Natural killer cell (primary cell): ENCODE measurements at regions not wholly inside any gene's neighbourhood (a gene's known extent, or its start where the extent isn't known, plus 50 kb on each side); places are given as distances from the start of the nearest gene placed in this dataset.

Source experiments
- ATAC-seq, 3 donors: fragments of 150-1000 bp in 2 of 3; fragments of 200-7000 bp in 1 of 3; cut with Tn5 transposase; 1 replicate in 1 of 3; 2 replicates in 2 of 3; pipeline ENCODE4 v1.10.0; 2021; ENCODE audit warnings: mild to moderate bottlenecking in 2 of 3, moderate library complexity in 2 of 3
- DNase-seq, 2 donors: peaks; one replicate each; pipeline versions ENCODE4 v3.0.0 to v3.0.0-alpha.2; 2013 to 2021; ENCODE audit warnings: mixed read lengths in 1 of 2
- H3K27ac ChIP-seq: one replicate; pipeline ENCODE4 v1.5.1; 2013; ENCODE audit warnings: mild to moderate bottlenecking, low read length
- H3K27me3 ChIP-seq: one replicate; pipeline ENCODE4 v1.6.1; 2013; ENCODE audit warnings: low read length; ENCODE audit not compliant: control insufficient read depth, insufficient read depth
- H3K36me3 ChIP-seq: one replicate; pipeline ENCODE4 v1.6.1; 2013; ENCODE audit warnings: low read length; ENCODE audit not compliant: control insufficient read depth, insufficient read depth
- H3K4me1 ChIP-seq: one replicate; pipeline ENCODE4 v1.6.1; 2013; ENCODE audit warnings: low read length; ENCODE audit not compliant: control insufficient read depth, insufficient read depth
- H3K4me3 ChIP-seq: one replicate; pipeline ENCODE4 v1.5.1; 2013; ENCODE audit warnings: low read length
- H3K9me3 ChIP-seq: one replicate; pipeline ENCODE4 v1.6.1; 2013; ENCODE audit warnings: low read length; ENCODE audit not compliant: control insufficient read depth, insufficient read depth
- H3K27ac Mint-ChIP-seq, 2 donors: one replicate each; pipeline ENCODE4 v1.8.0; 2022; ENCODE audit warnings: mild to moderate bottlenecking in 2 of 2, mixed read lengths in 2 of 2, moderate library complexity in 1 of 2
- H3K27me3 Mint-ChIP-seq, 2 donors: one replicate each; pipeline ENCODE4 v1.8.0; 2022; ENCODE audit warnings: low read depth in 2 of 2, mixed read lengths in 2 of 2
- H3K36me3 Mint-ChIP-seq: one replicate; pipeline ENCODE4 v1.8.0; 2022; ENCODE audit warnings: mixed read lengths
- H3K4me1 Mint-ChIP-seq, 2 donors: one replicate each; pipeline ENCODE4 v1.8.0; 2022; ENCODE audit warnings: mixed read lengths in 2 of 2
- H3K4me3 Mint-ChIP-seq: one replicate; pipeline ENCODE4 v1.8.0; 2022; ENCODE audit warnings: mild to moderate bottlenecking, moderate library complexity, mixed read lengths
- H3K9me3 Mint-ChIP-seq, 2 donors: one replicate each; pipeline ENCODE4 v1.8.0; 2022; ENCODE audit warnings: mixed read lengths in 2 of 2
- WGBS: methylation state at CpG from one replicate; pipeline ENCODE4 v1.1.7; 2013; ENCODE audit warnings: missing lambda C conversion rate; ENCODE audit not compliant: insufficient coverage; 5-methylcytosine and 5-hydroxymethylcytosine counted together
- intact Hi-C: fragments of 100-400 bp; cut with micrococcal nuclease; formaldehyde crosslinking; loops from one replicate; pipeline ENCODE4 v1.14.2; 2022
- TF ChIP-seq, protein P1 (sequence below): fragments of 200-600 bp; IDR thresholded peaks from one replicate; pipeline ENCODE4 v1.8.0; 2022; ENCODE audit warnings: antibody characterized with exemption

DNA sequence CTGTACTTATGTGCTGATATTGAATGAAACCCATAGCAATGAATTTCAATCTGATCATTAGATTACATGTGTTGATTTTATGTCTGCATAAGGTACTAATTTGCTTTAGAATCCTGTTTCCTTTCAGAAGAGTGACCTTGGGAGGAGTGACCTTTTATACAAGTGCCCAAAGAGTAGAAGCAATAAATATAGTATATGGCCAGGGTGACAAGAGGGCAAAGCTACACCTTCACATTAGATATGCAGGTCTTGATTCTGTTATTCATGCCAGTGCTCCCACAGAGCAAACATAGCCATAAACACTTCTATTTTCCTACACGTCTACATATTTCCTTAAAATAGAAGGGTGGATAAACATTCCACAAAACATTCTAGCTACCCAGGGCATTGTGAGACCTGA, 158.2 kb upstream of the RAP2B start:
- intact Hi-C loops, result no loop called here
- Histone ChIP-seq H3K27ac (no peak overlapping the region), H3K36me3 (no peaks in the 10 kb centered on the region), H3K4me1 (no peaks in the 10 kb centered on the region), H3K9me3 (no peaks in the 10 kb centered on the region), H3K27me3 (no peaks in the 10 kb centered on the region), H3K4me3 (no peak overlapping the region)
- no peaks in the 10 kb centered on the region for H3K36me3 Mint-ChIP-seq
- peaks cover 0 to 9% of the 10 kb centered on the region in 2 donors for H3K27me3 Mint-ChIP-seq
- H3K4me1 Mint-ChIP-seq, result peaks cover 0 to 4% of the 10 kb centered on the region in 2 donors
- TF ChIP-seq, protein P1, sequence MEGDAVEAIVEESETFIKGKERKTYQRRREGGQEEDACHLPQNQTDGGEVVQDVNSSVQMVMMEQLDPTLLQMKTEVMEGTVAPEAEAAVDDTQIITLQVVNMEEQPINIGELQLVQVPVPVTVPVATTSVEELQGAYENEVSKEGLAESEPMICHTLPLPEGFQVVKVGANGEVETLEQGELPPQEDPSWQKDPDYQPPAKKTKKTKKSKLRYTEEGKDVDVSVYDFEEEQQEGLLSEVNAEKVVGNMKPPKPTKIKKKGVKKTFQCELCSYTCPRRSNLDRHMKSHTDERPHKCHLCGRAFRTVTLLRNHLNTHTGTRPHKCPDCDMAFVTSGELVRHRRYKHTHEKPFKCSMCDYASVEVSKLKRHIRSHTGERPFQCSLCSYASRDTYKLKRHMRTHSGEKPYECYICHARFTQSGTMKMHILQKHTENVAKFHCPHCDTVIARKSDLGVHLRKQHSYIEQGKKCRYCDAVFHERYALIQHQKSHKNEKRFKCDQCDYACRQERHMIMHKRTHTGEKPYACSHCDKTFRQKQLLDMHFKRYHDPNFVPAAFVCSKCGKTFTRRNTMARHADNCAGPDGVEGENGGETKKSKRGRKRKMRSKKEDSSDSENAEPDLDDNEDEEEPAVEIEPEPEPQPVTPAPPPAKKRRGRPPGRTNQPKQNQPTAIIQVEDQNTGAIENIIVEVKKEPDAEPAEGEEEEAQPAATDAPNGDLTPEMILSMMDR, result no peak
- no peak overlapping the region for H3K4me3 Mint-ChIP-seq
- ATAC-seq (no peak), DNase-seq (no peak)
- H3K9me3 Mint-ChIP-seq, result no peaks in the 10 kb centered on the region
- WGBS, result no CpG with 5 or more reads among the region's 1 CpG
- no peak overlapping the region for H3K27ac Mint-ChIP-seq

DNA sequence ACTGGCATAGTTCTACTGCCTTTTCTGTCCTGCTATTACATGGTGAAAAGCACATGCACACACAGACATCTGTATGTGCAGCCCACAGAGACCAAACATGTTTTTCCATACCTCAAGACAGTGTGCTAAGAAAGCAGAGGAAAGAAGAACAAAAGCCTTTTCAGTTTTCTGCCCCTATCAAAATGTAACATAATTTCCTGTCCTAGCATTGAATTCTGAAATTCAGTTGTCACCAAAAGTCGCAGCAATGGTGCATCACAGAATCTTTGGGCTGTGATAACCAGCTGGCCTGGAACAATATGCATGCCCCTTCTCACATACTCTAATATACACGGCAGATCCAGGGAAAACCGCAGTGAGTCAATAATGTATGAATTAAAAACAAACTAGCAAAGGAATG, 153.8 kb upstream of the RAP2B start:
- DNase-seq (no peak), ATAC-seq (no peak)
- no peaks in the 10 kb centered on the region for H3K36me3 ChIP-seq
- H3K4me1 ChIP-seq, result no peaks in the 10 kb centered on the region
- H3K27ac ChIP-seq, result no peak overlapping the region
- Mint-ChIP-seq H3K4me1 (no peaks in the 10 kb centered on the region), H3K27me3 (peaks cover 0 to 5% of the 10 kb centered on the region in 2 donors), H3K27ac (no peak overlapping the region), H3K36me3 (no peaks in the 10 kb centered on the region), H3K9me3 (no peaks in the 10 kb centered on the region), H3K4me3 (no peak overlapping the region)
- intact Hi-C loops, result no loop called here
- no peaks in the 10 kb centered on the region for H3K27me3 ChIP-seq
- 76% methylated on average over 1 of the region's 3 CpGs for WGBS
- H3K9me3 ChIP-seq, result no peaks in the 10 kb centered on the region
- TF ChIP-seq, protein P1, result no peak
- no peak overlapping the region for H3K4me3 ChIP-seq

GRCh38 chr3:153023896-153024295, 138.1 kb upstream of the RAP2B start:
- no peaks in the 10 kb centered on the region for H3K27me3 ChIP-seq
- Mint-ChIP-seq H3K9me3 (no peaks in the 10 kb centered on the region), H3K4me3 (no peak overlapping the region), H3K27me3 (peaks cover 0 to 2% of the 10 kb centered on the region in 2 donors), H3K36me3 (no peaks in the 10 kb centered on the region), H3K27ac (no peak overlapping the region), H3K4me1 (no peaks in the 10 kb centered on the region)
- H3K36me3 ChIP-seq, result no peaks in the 10 kb centered on the region
- DNase-seq, result no peak
- TF ChIP-seq, protein P1, result no peak
- intact Hi-C loops, result no loop called here
- no peak for ATAC-seq
- 54% methylated on average over 5 of the region's 5 CpGs for WGBS
- H3K4me1 ChIP-seq, result no peaks in the 10 kb centered on the region
- no peaks in the 10 kb centered on the region for H3K9me3 ChIP-seq
- H3K27ac ChIP-seq, result no peak overlapping the region
- H3K4me3 ChIP-seq, result no peak overlapping the region

DNA sequence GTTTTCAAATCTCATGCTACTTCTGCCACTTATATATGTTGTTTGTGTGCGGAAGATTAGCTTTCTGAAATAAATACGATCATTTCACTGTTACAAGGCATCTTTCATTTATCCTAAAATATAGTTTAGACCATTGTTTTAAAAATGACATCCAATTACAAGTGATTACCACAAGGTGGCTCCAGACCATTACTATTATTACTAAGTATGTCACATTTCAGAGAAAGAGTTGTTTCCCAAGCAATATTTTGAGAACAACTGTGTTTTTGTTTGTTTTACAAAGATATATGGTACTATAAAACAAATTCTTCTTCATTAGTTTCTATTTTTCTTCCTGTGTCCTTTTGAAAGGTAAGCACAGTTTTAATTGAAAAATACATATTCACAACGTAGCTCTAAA, 136.0 kb upstream of the RAP2B start:
- Histone ChIP-seq H3K4me1 (no peaks in the 10 kb centered on the region), H3K9me3 (no peaks in the 10 kb centered on the region), H3K27me3 (no peaks in the 10 kb centered on the region), H3K36me3 (no peaks in the 10 kb centered on the region), H3K27ac (no peak overlapping the region), H3K4me3 (no peak overlapping the region)
- TF ChIP-seq, protein P1, result peak; percentile 78
- H3K27me3 Mint-ChIP-seq, result peaks cover 0 to 2% of the 10 kb centered on the region in 2 donors
- no CpG with 5 or more reads among the region's 3 CpGs for WGBS
- H3K4me3 Mint-ChIP-seq, result no peak overlapping the region
- no peaks in the 10 kb centered on the region for H3K9me3 Mint-ChIP-seq
- DNase-seq (peak in 1 of 2 donors; percentile 59), ATAC-seq (peak in 2 of 3 donors; percentile 41 to 52)
- intact Hi-C loops, result loop anchor here (1.0 kb wide), 2 partner anchors 569 to 743 kb away; no protein-coding TSS in a partner anchor
- no peaks in the 10 kb centered on the region for H3K36me3 Mint-ChIP-seq
- H3K4me1 Mint-ChIP-seq, result no peaks in the 10 kb centered on the region
- H3K27ac Mint-ChIP-seq, result no peak overlapping the region
